Stimulated activated CD4-positive, alpha-beta T cell treated with anti-CD3 and anti-CD28 coated beads, Interleukin-1b, Interleukin-23, amount 100 ng/mL, for 1 hour (primary cell): ENCODE measurements at regions not wholly inside any gene's neighbourhood (a gene's known extent, or its start where the extent isn't known, plus 50 kb on each side); places are given as distances from the start of the nearest gene placed in this dataset.

ENCODE experiments used
- DNase-seq, 2 donors: peaks; one replicate each; pipeline ENCODE4 v3.0.0-alpha.2; 2020; ENCODE audit warnings: low read depth in 2 of 2

GRCh38 chr11:29352273-29352795, 664.5 kb downstream of the KCNA4 start:
- DNase-seq, result no peak

GRCh38 chr11:29351301-29351873, 665.4 kb downstream of the KCNA4 start:
- no peak for DNase-seq

- no peak for DNase-seq
Measured at GRCh38 chr11:29343465-29344333, 673.1 kb downstream of the KCNA4 start.

- DNase-seq, result no peak
Measured at GRCh38 chr11:29336727-29337575, 679.9 kb downstream of the KCNA4 start.

- no peak for DNase-seq
Measured at GRCh38 chr11:29334776-29335130, 682.1 kb downstream of the KCNA4 start.

GRCh38 chr11:29333993-29334775, 682.6 kb downstream of the KCNA4 start:
- no peak for DNase-seq

GRCh38 chr11:29331451-29332010, 685.3 kb downstream of the KCNA4 start:
- DNase-seq, result no peak

GRCh38 chr11:29328961-29329441, 687.8 kb downstream of the KCNA4 start:
- DNase-seq, result no peak

GRCh38 chr11:29327891-29328290, 688.9 kb downstream of the KCNA4 start:
- no peak for DNase-seq

GRCh38 chr11:29326757-29327156, 690.1 kb downstream of the KCNA4 start:
- no peak for DNase-seq

GRCh38 chr11:29324328-29324727, 692.5 kb downstream of the KCNA4 start:
- no peak for DNase-seq

GRCh38 chr11:29321293-29322132, 695.3 kb downstream of the KCNA4 start:
- DNase-seq, result no peak

- DNase-seq, result no peak
Measured at GRCh38 chr11:29320196-29320595, 696.6 kb downstream of the KCNA4 start.

GRCh38 chr11:29319210-29319609, 697.6 kb downstream of the KCNA4 start:
- no peak for DNase-seq

- no peak for DNase-seq
Measured at GRCh38 chr11:29318134-29318845, 698.5 kb downstream of the KCNA4 start.

GRCh38 chr11:29317694-29318093, 699.1 kb downstream of the KCNA4 start:
- DNase-seq, result no peak

- no peak for DNase-seq
Measured at GRCh38 chr11:29315275-29315674, 701.6 kb downstream of the KCNA4 start.

- no peak for DNase-seq
Measured at GRCh38 chr11:29314211-29314610, 702.6 kb downstream of the KCNA4 start.

GRCh38 chr11:29312812-29313211, 704.0 kb downstream of the KCNA4 start:
- DNase-seq, result no peak
